ENCODE measurements at regions not wholly inside any gene's neighbourhood (a gene's known extent, or its start where the extent isn't known, plus 50 kb on each side); places are given as distances from the start of the nearest gene placed in this dataset.
"Not testable (repeated sequence)": the region's sequence is repeated elsewhere in the genome, so short reads cannot be mapped to it uniquely, and the experiment has no call there.

DNA sequence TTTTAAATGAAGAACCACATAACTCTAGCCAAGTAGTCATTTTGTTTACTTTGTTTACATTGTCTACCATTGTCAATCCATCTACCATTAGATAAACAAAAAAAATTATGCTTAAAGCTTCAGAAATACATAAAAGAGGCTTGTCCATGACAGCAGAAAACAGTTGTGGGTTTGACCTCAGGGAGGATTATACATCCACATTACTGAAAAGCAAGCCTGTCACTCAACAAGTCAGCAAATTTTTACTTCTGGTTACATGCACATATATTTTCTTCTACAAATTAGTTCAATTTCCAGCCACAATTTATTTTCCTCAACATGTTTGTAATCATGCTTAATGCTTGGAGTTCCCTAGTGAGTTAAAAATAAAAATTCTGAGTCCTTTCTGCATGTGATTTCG is 713.3 kb downstream of the COL12A1 start:
- H3K27me3 ChIP-seq = no peaks in the 10 kb centered on the region
- no peaks in the 10 kb centered on the region for H3K4me1 ChIP-seq
- DNase-seq = no peak
- no peak overlapping the region for H3K4me3 ChIP-seq (ENCODE audit: low read depth, low read length)
- no peaks in the 10 kb centered on the region for H3K36me3 ChIP-seq
- no peaks in the 10 kb centered on the region for H3K9me3 ChIP-seq
- TF ChIP-seq, protein P1, sequence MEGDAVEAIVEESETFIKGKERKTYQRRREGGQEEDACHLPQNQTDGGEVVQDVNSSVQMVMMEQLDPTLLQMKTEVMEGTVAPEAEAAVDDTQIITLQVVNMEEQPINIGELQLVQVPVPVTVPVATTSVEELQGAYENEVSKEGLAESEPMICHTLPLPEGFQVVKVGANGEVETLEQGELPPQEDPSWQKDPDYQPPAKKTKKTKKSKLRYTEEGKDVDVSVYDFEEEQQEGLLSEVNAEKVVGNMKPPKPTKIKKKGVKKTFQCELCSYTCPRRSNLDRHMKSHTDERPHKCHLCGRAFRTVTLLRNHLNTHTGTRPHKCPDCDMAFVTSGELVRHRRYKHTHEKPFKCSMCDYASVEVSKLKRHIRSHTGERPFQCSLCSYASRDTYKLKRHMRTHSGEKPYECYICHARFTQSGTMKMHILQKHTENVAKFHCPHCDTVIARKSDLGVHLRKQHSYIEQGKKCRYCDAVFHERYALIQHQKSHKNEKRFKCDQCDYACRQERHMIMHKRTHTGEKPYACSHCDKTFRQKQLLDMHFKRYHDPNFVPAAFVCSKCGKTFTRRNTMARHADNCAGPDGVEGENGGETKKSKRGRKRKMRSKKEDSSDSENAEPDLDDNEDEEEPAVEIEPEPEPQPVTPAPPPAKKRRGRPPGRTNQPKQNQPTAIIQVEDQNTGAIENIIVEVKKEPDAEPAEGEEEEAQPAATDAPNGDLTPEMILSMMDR (IDR thresholded peaks at IDR 0.05; ENCODE audit: low read depth, low read length) = no peak

DNA sequence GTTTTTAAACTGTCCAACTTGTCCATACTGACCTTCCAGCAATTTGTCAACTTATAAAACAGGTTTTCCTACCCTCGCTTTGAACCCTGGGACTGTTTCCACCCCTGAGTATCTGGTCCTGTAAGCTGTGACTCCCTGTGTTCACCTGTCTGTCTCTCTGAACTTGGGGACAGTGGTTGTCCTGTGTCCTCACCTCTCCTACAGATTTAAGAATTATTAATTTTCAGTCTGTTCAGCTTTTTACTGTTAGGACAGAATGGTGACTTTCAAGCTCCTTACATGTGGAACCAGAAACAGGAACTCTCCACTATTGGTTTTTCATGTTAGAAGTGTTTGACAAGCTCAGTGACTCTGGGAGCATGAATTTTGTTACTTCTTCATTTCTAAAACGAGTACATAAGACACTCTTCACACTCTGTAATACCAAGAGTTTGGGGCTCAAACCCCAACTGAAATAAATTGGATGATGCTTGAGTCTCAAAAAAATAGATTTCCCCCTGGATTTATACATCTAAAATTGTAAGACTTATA is 713.9 kb downstream of the COL12A1 start:
- H3K36me3 ChIP-seq = no peaks in the 10 kb centered on the region
- no peaks in the 10 kb centered on the region for H3K27me3 ChIP-seq
- no peak for DNase-seq
- no peak overlapping the region for H3K4me3 ChIP-seq (ENCODE audit: low read depth, low read length)
- TF ChIP-seq, protein P1 (IDR thresholded peaks at IDR 0.05; ENCODE audit: low read depth, low read length) = no peak
- H3K9me3 ChIP-seq = no peaks in the 10 kb centered on the region
- no peaks in the 10 kb centered on the region for H3K4me1 ChIP-seq

DNA sequence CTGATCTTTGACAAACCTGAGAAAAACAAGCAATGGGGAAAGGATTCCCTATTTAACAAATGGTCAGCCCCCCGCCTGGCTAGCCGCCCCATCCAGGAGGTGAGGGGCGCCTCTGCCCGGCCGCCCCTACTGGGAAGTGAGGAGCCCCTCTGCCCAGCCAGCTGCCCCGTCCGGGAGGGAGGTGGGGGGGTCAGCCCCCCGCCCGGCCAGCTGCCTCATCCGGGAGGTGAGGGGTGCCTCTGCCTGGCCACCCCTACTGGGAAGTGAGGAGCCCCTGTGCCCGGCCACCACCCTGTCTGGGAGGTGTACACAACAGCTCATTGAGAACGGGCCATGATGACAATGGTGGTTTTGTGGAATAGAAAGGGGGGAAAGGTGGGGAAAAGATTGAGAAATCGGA is 717.1 kb downstream of the COL12A1 start:
- not testable (repeated sequence) for H3K4me3 ChIP-seq (ENCODE audit: low read depth, low read length); H3K9me3 ChIP-seq; H3K36me3 ChIP-seq; H3K4me1 ChIP-seq; H3K27me3 ChIP-seq; DNase-seq

DNA sequence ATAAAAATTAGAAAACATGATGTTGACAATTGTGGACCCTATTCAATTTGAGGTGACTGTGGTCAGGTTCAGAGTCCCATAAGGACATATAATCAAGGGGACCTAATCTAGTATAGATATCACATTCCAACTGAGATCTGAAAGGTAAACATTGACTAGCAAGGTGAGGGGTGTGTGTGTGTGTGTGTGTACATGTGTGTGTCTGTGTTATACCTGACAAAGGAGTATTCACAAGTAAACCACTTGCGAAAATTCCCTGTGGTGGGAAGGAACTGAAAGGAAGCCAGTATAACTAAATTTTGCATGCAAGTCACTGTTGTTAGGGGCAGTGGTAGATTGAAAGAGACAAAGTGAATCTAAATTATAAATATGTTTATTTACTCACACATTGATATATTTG is 723.7 kb downstream of the COL12A1 start:
- H3K36me3 ChIP-seq = no peaks in the 10 kb centered on the region
- no peaks in the 10 kb centered on the region for H3K9me3 ChIP-seq
- TF ChIP-seq, protein P1 (IDR thresholded peaks at IDR 0.05; ENCODE audit: low read depth, low read length) = no peak
- H3K4me3 ChIP-seq (ENCODE audit: low read depth, low read length) = no peak overlapping the region
- DNase-seq = no peak
- H3K4me1 ChIP-seq = no peaks in the 10 kb centered on the region
- no peaks in the 10 kb centered on the region for H3K27me3 ChIP-seq

DNA sequence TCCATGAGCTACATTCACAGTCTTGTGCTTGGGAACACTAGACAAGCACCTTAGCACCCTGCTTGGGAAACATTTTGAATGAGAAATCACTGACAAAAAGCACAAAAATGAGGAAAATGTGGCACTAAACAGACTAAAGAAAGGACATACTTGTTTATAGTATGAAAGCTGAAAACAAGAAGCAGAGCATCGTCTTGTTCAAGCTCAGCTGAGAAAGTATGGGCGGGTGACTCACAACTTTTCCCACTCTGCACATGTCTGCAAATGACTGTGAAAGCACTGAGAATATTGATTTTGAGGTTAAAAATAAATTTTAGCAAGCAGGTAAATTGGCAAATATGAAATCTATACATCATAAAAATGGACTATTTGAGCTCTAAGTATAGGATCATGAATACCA is 725.3 kb downstream of the COL12A1 start:
- TF ChIP-seq, protein P1 (IDR thresholded peaks at IDR 0.05; ENCODE audit: low read depth, low read length) = no peak
- no peaks in the 10 kb centered on the region for H3K9me3 ChIP-seq

DNA sequence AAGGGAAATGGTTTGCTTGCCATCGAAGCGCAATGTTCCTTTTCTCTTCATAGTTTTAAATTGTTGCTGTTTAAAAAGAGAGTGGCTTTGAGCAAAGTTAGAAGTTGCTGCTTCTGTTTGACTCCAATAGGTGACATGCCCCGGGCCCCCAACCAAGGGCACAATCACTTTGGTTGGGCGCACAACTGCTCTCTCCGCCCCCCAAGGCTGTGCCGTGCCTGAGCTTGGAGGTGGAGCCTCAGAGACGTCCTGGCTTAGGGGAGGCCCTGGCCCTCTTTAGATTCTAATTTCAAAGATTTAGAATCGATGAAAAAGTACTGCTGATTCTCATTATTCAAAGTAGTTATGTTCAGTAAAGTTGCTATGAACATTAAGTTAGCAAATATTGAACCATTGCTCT is 725.9 kb downstream of the COL12A1 start:
- no peaks in the 10 kb centered on the region for H3K27me3 ChIP-seq
- DNase-seq = no peak
- H3K4me3 ChIP-seq (ENCODE audit: low read depth, low read length) = no peak overlapping the region
- no peaks in the 10 kb centered on the region for H3K36me3 ChIP-seq
- H3K9me3 ChIP-seq = no peaks in the 10 kb centered on the region
- TF ChIP-seq, protein P1 (IDR thresholded peaks at IDR 0.05; ENCODE audit: low read depth, low read length) = no peak
- no peaks in the 10 kb centered on the region for H3K4me1 ChIP-seq

More for the DNA sequence above, 725.3 kb downstream of the COL12A1 start:
- Histone ChIP-seq H3K4me1 (no peaks in the 10 kb centered on the region), H3K4me3 (ENCODE audit: low read depth, low read length) (no peak overlapping the region), H3K36me3 (no peaks in the 10 kb centered on the region), H3K27me3 (no peaks in the 10 kb centered on the region)
- DNase-seq = no peak

DNA sequence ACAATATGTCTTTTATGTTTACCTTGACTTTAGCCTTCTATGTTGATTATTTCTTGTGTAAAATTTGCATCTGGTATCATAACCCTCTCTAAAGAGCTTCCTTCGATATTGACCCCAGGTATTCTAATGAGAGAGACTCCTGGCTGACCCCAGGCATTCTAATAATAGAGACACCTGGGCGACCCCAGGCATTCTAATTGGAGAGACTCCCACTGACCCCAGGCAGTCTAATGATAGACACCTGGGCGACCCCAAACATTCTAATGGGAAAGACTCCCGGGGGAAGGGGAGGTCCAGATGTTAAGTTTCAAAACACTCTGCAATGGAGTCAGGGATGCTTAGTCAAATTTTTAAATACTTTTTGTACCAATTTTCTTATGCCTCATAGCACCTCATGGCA is 726.4 kb downstream of the COL12A1 start:
- Histone ChIP-seq H3K27me3 (no peaks in the 10 kb centered on the region), H3K9me3 (no peaks in the 10 kb centered on the region), H3K36me3 (no peaks in the 10 kb centered on the region), H3K4me3 (ENCODE audit: low read depth, low read length) (no peak overlapping the region), H3K4me1 (no peaks in the 10 kb centered on the region)
- TF ChIP-seq, protein P1 (IDR thresholded peaks at IDR 0.05; ENCODE audit: low read depth, low read length) = no peak
- DNase-seq = no peak

DNA sequence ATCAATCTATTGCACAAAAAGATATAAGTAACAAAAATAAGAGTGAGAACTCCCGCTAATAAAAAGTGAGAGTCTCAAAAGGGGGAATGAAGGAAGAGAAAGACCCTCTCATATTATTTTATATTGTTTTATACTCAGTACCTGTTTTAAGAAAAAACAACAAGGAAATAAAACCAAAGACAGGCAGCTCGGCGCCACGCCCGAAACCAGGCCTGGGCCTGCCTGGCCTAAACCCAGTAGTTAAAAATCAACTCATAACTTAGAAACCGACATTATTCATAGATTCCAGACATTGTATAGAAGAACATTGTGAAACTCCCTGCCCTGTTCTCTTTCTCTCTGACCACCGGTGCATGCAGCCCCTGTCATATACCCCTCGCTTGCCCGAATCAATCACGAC is 731.8 kb downstream of the COL12A1 start:
- H3K36me3 ChIP-seq; H3K4me1 ChIP-seq; H3K9me3 ChIP-seq; H3K27me3 ChIP-seq; DNase-seq; H3K4me3 ChIP-seq (ENCODE audit: low read depth, low read length): not testable (repeated sequence)

DNA sequence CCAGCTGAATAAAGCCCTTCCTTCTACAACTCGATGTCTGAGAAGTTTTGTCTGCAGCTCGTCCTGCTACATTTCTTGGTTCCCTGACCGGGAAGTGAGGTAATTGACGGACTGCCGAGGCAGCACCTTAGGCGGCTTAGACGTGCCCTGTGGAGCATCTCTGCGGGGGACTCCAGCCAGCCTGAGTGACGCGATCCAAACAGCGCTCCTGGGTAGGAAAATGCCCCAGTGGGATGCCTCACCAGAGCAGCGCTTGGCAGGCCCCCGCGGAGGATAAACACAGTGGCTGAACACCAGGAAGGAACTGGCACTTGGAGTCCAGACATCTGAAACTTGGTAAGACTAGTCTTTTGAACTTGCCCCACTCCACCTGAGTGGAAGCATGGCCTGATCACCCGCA is 737.3 kb downstream of the COL12A1 start:
- not testable (repeated sequence) for H3K36me3 ChIP-seq; H3K4me1 ChIP-seq; H3K9me3 ChIP-seq; DNase-seq; H3K27me3 ChIP-seq; H3K4me3 ChIP-seq (ENCODE audit: low read depth, low read length)
